ENCODE measurements at regions not wholly inside any gene's neighbourhood (a gene's known extent, or its start where the extent isn't known, plus 50 kb on each side); places are given as distances from the start of the nearest gene placed in this dataset.

DNA sequence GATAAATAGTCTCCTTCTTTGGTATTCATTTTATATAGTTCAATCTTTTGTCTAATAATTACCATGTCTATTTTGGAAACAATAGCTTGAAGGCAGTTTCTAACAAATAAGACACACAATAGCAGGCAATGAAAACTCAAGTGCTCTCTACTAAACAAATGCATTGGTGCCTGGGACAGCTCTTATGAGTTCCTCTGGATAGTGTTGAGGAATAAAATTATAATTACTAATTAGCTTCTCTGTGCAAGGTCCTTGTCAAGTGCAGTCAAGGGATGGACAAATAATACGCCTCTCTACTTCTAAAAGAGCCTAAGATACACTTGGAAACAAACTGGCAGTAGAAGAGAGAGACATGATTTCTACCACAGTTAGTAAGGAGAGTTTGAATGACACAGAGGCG, 229.0 kb upstream of the GLRA2 start:
- Histone ChIP-seq H4K20me1 (ENCODE audit: insufficient read depth, low read length, poor library complexity, severe bottlenecking) (no peaks in the 10 kb centered on the region), H3K4me2 (ENCODE audit: low read depth, low read length, poor library complexity, severe bottlenecking) (no peak overlapping the region), H3K9ac (ENCODE audit: low read depth, low read length, poor library complexity, severe bottlenecking) (no peak overlapping the region), H3K36me3 (ENCODE audit: insufficient read depth, low read length) (no peaks in the 10 kb centered on the region), H3K27me3 (ENCODE audit: insufficient read depth, low read length, poor library complexity, severe bottlenecking) (no peaks in the 10 kb centered on the region), H3K9me3 (ENCODE audit: insufficient read depth, low read depth, low read length) (no peaks in the 10 kb centered on the region), H3K79me2 (ENCODE audit: insufficient read depth, low read length) (no peaks in the 10 kb centered on the region), H3K4me3 (ENCODE audit: low read length, poor library complexity, severe bottlenecking) (no peak overlapping the region), H3F3A (ENCODE audit: low read depth) (no peaks in the 10 kb centered on the region), H2AFZ (ENCODE audit: low read length) (no peak overlapping the region), H3K9me2 (replicated peaks; ENCODE audit: low read depth, low read length) (no peaks in the 10 kb centered on the region), H3K4me1 (ENCODE audit: insufficient read depth, low read length, poor library complexity, severe bottlenecking) (no peaks in the 10 kb centered on the region)
- no peak for TF ChIP-seq EZH2phosphoT487 (IDR thresholded peaks at IDR 0.05; ENCODE audit: borderline replicate concordance)
- TF ChIP-seq, protein P1, sequence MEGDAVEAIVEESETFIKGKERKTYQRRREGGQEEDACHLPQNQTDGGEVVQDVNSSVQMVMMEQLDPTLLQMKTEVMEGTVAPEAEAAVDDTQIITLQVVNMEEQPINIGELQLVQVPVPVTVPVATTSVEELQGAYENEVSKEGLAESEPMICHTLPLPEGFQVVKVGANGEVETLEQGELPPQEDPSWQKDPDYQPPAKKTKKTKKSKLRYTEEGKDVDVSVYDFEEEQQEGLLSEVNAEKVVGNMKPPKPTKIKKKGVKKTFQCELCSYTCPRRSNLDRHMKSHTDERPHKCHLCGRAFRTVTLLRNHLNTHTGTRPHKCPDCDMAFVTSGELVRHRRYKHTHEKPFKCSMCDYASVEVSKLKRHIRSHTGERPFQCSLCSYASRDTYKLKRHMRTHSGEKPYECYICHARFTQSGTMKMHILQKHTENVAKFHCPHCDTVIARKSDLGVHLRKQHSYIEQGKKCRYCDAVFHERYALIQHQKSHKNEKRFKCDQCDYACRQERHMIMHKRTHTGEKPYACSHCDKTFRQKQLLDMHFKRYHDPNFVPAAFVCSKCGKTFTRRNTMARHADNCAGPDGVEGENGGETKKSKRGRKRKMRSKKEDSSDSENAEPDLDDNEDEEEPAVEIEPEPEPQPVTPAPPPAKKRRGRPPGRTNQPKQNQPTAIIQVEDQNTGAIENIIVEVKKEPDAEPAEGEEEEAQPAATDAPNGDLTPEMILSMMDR (conservative IDR thresholded peaks at IDR 0.05; ENCODE audit: low read length), result no peak

DNA sequence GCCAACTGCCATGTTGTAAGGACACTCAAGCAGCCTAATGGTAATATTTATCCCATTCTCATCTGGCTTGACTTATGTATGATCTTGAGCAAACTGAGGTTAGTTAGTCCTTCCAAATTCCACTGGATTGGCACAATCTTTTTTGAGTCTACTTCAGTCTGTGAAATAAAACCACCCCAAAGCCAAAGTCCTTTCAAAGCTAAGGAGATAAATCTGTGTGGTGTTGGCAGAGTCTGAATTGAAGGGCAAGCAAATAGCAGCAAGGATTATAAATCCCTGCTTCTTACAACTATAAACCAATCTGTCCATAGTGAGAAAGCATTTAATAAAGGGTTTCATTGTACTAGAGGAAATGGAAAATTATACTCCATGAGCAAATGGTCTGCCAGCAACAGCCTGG, 233.9 kb upstream of the GLRA2 start:
- H3K9ac ChIP-seq (ENCODE audit: low read depth, low read length, poor library complexity, severe bottlenecking), result no peak overlapping the region
- no peaks in the 10 kb centered on the region for H4K20me1 ChIP-seq (ENCODE audit: insufficient read depth, low read length, poor library complexity, severe bottlenecking)
- H3K4me3 ChIP-seq (ENCODE audit: low read length, poor library complexity, severe bottlenecking), result no peak overlapping the region
- no peaks in the 10 kb centered on the region for H3K4me1 ChIP-seq (ENCODE audit: insufficient read depth, low read length, poor library complexity, severe bottlenecking)
- no peaks in the 10 kb centered on the region for H3K9me2 ChIP-seq (replicated peaks; ENCODE audit: low read depth, low read length)
- no peak for TF ChIP-seq EZH2phosphoT487 (IDR thresholded peaks at IDR 0.05; ENCODE audit: borderline replicate concordance)
- TF ChIP-seq, protein P1 (conservative IDR thresholded peaks at IDR 0.05; ENCODE audit: low read length), result no peak
- H3K27me3 ChIP-seq (ENCODE audit: insufficient read depth, low read length, poor library complexity, severe bottlenecking), result no peaks in the 10 kb centered on the region
- no peak overlapping the region for H3K4me2 ChIP-seq (ENCODE audit: low read depth, low read length, poor library complexity, severe bottlenecking)
- no peak overlapping the region for H2AFZ ChIP-seq (ENCODE audit: low read length)
- no peaks in the 10 kb centered on the region for H3F3A ChIP-seq (ENCODE audit: low read depth)
- no peaks in the 10 kb centered on the region for H3K36me3 ChIP-seq (ENCODE audit: insufficient read depth, low read length)
- no peaks in the 10 kb centered on the region for H3K79me2 ChIP-seq (ENCODE audit: insufficient read depth, low read length)
- H3K9me3 ChIP-seq (ENCODE audit: insufficient read depth, low read depth, low read length), result no peaks in the 10 kb centered on the region

DNA sequence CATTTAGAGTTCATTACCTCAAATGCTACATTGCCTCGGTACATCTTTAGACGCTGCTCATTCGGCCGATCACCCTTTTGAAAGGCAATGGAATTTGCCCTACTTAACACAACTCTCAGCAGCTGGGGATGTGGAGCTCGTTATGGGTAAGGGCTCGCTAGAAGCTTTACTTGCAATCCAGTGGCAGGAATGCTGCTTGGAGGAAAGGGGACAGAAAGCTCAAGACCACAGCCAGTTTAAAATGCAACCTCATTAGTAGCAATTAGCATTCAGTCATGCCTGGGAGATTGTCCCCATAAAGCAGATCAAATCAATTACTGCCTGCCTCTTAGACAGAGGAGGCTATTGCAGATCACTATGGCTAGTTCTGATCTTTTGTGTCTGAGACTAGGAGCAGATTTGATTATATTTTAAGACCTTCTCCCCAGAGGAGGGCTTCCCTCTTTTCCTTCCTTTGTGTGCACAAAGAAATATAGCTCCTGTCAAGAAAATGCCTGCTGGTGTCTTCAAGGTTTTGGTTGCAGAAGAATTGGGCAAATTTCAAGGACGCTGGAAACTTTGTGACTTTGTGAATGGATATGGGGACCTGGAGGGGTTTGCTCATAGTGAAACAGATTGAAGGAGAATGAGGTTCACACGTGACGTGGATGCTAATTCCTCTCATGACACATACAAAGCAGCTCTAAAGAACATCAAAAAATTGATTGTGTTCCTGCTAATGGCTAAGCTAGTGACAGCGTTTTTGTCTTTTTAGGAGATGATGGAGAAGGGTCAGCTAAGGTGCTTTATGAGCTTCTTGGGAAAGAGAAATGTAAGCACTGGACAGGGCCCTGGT, 237.5 kb upstream of the GLRA2 start:
- Histone ChIP-seq H3K9me2 (replicated peaks; ENCODE audit: low read depth, low read length) (no peaks in the 10 kb centered on the region), H3K9me3 (ENCODE audit: insufficient read depth, low read depth, low read length) (no peaks in the 10 kb centered on the region), H3F3A (ENCODE audit: low read depth) (no peaks in the 10 kb centered on the region), H3K4me3 (ENCODE audit: low read length, poor library complexity, severe bottlenecking) (no peak overlapping the region), H3K9ac (ENCODE audit: low read depth, low read length, poor library complexity, severe bottlenecking) (no peak overlapping the region), H3K4me2 (ENCODE audit: low read depth, low read length, poor library complexity, severe bottlenecking) (no peak overlapping the region), H2AFZ (ENCODE audit: low read length) (no peak overlapping the region), H3K4me1 (ENCODE audit: insufficient read depth, low read length, poor library complexity, severe bottlenecking) (no peaks in the 10 kb centered on the region), H3K36me3 (ENCODE audit: insufficient read depth, low read length) (no peaks in the 10 kb centered on the region), H4K20me1 (ENCODE audit: insufficient read depth, low read length, poor library complexity, severe bottlenecking) (no peaks in the 10 kb centered on the region), H3K79me2 (ENCODE audit: insufficient read depth, low read length) (no peaks in the 10 kb centered on the region), H3K27me3 (ENCODE audit: insufficient read depth, low read length, poor library complexity, severe bottlenecking) (no peaks in the 10 kb centered on the region)
- TF ChIP-seq, protein P1 (conservative IDR thresholded peaks at IDR 0.05; ENCODE audit: low read length), result no peak
- no peak for TF ChIP-seq EZH2phosphoT487 (IDR thresholded peaks at IDR 0.05; ENCODE audit: borderline replicate concordance)

Data from Loucy (cell line).